Stimulated activated CD4-positive, alpha-beta T cell treated with anti-CD3 and anti-CD28 coated beads, Interleukin-15, amount 100 ng/mL, for 1 hour (primary cell): ENCODE measurements at regions not wholly inside any gene's neighbourhood (a gene's known extent, or its start where the extent isn't known, plus 50 kb on each side); places are given as distances from the start of the nearest gene placed in this dataset.

Experiments
- DNase-seq, 2 donors: peaks; one replicate each; pipeline ENCODE4 v3.0.0-alpha.2; 2020; ENCODE audit warnings: low read depth in 1 of 2, low spot score in 1 of 2

- DNase-seq, result no peak
These were observed 629.6 kb downstream of the TBC1D22A start for GRCh38 chr22:47392054-47392347.

DNA sequence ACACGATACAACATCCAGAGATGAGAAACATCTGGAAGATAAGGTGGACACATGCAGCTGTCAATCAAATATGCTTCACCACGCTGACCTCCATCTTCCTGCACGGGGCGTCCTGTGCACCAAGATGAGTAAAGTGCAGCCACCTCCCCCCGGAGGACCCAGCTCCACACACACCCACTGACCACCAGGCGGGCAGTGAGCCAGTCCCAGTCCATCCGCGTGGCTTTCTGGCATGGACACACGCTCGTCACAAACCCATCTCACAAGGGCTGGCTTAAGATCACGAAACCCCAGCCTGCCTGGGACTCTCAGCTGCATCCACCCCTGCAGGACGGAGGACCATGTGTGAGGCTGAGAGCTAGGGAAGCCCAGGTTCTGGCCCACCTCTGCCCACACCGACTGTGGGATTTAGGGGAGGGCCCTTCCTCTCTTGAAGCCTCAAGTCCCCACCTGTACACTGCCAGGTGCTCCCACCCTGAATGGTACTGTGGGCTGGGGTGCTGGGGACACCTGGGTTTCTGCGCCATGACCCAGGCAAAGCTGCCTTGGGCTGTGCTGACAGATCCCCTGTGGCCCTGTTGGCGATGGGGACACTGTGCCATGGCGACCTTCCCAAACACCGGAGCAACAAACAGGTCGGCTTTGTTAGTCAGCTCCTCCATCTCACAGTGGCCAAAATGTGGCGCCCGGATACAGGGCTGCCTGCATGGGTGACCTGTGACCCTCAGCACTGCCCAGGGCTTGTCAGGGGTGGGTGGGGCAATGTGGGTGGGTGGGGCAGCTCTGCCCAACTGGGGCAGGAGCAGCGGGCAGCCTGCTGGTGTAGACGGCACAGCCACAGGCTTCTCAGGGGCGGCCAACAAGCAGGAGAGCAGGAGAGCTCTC lies 629.0 kb downstream of the TBC1D22A start:
- no peak for DNase-seq

GRCh38 chr22:47390026-47390970 lies 627.8 kb downstream of the TBC1D22A start:
- DNase-seq, result no peak

GRCh38 chr22:47389201-47389600 lies 626.8 kb downstream of the TBC1D22A start:
- DNase-seq, result no peak

DNA sequence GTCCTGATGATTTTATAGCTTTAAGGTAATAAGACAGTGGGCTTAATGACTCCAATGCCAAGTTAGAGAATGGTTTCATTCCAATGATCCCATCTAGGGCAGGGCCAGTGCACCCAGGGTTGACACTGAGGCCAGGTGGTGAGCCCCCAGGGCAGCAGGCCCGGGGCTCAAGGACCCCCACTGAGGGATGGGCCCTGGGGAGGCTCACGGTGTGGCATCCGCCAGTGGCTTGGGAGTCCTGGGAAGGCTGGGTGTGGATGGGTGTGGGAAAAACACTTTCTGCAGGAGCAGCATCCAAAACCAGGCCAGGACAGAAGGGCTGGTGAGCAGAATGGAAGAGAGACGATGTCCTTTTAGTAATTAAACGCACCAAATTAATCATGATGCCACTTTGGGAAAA lies 626.3 kb downstream of the TBC1D22A start:
- no peak for DNase-seq

DNA sequence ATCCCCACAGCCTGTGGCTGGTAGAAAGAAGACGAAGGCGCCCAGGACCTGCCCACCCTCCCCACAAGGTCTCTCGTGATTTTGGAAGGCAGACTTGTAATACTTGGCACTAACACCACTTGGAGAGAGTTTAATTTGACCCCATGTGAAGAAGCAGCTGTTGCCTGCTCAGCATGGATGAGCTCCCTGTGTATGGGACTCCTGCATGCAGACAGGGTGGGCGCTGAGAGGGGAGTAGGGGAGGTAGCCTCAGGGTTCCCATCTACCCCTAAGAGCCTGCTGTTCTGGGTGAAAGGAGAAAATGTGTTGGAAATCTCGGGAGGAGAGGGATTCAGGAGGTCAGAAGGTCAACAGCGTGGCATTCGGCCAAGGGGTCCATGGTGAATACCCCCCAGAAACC lies 625.9 kb downstream of the TBC1D22A start:
- no peak for DNase-seq

DNA sequence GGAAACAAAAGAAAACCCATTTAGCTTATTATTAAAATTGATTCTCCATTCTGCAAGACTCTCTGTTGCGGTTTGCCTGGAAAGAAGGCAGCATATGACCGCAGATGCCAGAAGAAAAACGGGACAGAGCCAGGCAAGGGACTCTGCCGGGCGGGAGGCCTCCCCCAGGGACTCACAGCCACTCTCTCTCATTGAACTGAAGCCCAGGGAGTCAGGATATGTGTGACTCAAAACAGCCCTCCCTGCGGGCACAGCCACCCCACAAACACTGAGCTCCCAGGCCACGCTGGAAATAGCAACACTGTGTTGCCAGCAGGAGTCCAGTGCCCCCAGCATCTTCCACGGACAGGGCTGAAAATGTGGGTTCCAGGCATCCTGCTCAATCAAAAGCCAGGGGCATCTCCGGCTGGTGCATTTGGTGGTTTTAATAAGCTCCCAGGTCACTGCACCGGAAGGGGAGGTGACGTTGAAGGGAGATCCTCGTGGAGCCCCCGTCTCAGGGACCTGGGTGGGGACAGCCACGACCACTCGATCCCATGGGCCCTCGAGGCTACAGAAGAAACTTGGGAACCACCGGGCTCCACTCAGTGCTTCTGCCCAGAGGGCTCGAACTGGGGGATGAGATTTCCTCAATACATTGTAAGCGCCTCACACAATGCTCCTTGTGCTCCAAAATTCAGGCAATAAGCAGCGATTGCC lies 624.5 kb downstream of the TBC1D22A start:
- DNase-seq, result no peak

GRCh38 chr22:47384977-47385376 lies 622.5 kb downstream of the TBC1D22A start:
- DNase-seq, result no peak

DNA sequence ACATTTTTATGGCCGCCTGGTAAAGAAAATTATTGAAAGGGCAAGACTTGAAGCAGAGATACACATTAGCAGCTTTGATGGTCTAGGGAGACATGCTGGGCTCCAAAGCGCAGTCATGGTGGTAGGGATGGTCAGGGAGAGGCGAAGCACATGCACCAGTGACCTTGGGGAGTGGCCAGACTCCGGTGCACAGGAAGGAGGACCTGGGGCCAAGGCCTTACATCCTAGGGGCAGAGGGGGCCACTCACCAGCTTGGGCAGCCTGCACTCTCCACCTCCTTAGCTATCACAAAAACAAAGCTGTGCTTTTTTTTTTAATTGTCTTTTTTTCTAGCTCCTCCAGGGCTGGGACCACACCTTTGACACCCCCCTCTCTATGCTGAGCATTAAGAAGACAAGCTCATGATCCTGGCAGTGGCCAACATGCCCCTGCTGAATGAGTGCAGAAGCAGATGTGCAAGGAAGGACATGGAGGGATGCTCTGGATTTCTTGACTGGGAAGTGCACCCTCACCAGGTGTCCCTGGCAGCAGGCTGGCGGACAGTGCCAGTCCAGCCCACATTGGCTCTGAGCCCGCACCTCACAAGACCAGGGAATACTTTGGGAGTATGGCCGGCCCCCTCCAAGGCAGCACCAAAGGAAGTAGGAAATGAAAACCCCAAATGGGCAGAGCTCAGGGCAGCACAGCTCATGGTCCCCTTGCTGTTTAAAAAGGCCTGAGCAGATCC lies 619.9 kb downstream of the TBC1D22A start:
- no peak for DNase-seq

GRCh38 chr22:47381240-47381639 lies 618.8 kb downstream of the TBC1D22A start:
- DNase-seq, result no peak

- no peak for DNase-seq
These were observed 618.2 kb downstream of the TBC1D22A start for GRCh38 chr22:47380692-47381091.

DNA sequence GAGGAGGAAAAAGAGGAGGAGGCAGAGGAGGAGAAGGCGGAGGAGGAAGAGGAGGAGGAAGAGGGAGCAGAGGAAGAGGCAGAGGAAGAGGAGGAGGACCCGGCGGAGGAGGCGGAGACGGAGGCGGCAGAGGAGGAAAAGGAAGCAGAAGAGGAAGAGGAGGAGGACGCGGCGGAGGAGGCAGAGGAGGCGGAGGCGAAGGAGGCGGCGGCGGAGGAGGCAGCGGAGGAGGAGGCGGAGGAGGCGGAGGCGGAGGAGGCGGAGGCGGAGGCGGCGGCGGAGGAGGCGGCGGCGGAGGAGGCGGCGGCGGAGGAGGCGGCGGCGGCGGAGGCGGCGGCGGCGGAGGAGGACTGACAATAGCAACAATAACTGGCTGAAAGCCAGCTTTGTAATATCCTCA lies 616.6 kb downstream of the TBC1D22A start:
- no peak for DNase-seq

- no peak for DNase-seq
These were observed 615.6 kb downstream of the TBC1D22A start for GRCh38 chr22:47377926-47378560.

GRCh38 chr22:47376901-47377505 lies 614.6 kb downstream of the TBC1D22A start:
- no peak for DNase-seq

GRCh38 chr22:47376322-47376700 lies 613.9 kb downstream of the TBC1D22A start:
- no peak for DNase-seq

- no peak for DNase-seq
These were observed 613.3 kb downstream of the TBC1D22A start for GRCh38 chr22:47375621-47376321.

- no peak for DNase-seq
These were observed 612.6 kb downstream of the TBC1D22A start for GRCh38 chr22:47374901-47375575.

- no peak for DNase-seq
These were observed 611.9 kb downstream of the TBC1D22A start for GRCh38 chr22:47374273-47374771.
